ENCODE measurements at regions not wholly inside any gene's neighbourhood (a gene's known extent, or its start where the extent isn't known, plus 50 kb on each side); places are given as distances from the start of the nearest gene placed in this dataset.

- TF ChIP-seq PPARA (CRISPR knock-in tag; IDR thresholded peaks at IDR 0.05; ENCODE audit: borderline replicate concordance) (no peak), ZNF565 (CRISPR knock-in tag; conservative IDR thresholded peaks at IDR 0.05; ENCODE audit: low read depth) (no peak), RARB (CRISPR knock-in tag; IDR thresholded peaks at IDR 0.05) (no peak), ZC3H10 (CRISPR knock-in tag; IDR thresholded peaks at IDR 0.05) (no peak), BACH2 (CRISPR knock-in tag; IDR thresholded peaks at IDR 0.05; ENCODE audit: borderline replicate concordance) (no peak), TOX (CRISPR knock-in tag; IDR thresholded peaks at IDR 0.05; ENCODE audit: borderline replicate concordance) (no peak), ARNTL (CRISPR knock-in tag; IDR thresholded peaks at IDR 0.05; ENCODE audit: borderline replicate concordance, low read depth) (no peak), PATZ1 (CRISPR knock-in tag; IDR thresholded peaks at IDR 0.05; ENCODE audit: borderline replicate concordance) (no peak), ISL1 (CRISPR knock-in tag; IDR thresholded peaks at IDR 0.05) (no peak), CSDC2 (CRISPR knock-in tag; IDR thresholded peaks at IDR 0.05) (no peak), ZNF70 (CRISPR knock-in tag; IDR thresholded peaks at IDR 0.05) (no peak), ESRRG (CRISPR knock-in tag; IDR thresholded peaks at IDR 0.05) (no peak), ZNF8 (CRISPR knock-in tag; IDR thresholded peaks at IDR 0.05) (no peak), TCF4 (CRISPR knock-in tag; IDR thresholded peaks at IDR 0.05; ENCODE audit: borderline replicate concordance) (no peak), POU6F1 (CRISPR knock-in tag; IDR thresholded peaks at IDR 0.05; ENCODE audit: borderline replicate concordance, low read depth) (no peak), ZFP30 (CRISPR knock-in tag; IDR thresholded peaks at IDR 0.05) (no peak), GLIS3 (CRISPR knock-in tag; IDR thresholded peaks at IDR 0.05) (no peak), CREB5 (CRISPR knock-in tag; IDR thresholded peaks at IDR 0.05; ENCODE audit: low read depth) (no peak), ZFP3 (CRISPR knock-in tag; IDR thresholded peaks at IDR 0.05) (no peak)
- ATAC-seq: no peak
These were observed 64.3 kb upstream of the PLEKHA5 start for GRCh38 chr12:19065223-19065622.

- no peak for ATAC-seq
- TF ChIP-seq ZFP3 (CRISPR knock-in tag; IDR thresholded peaks at IDR 0.05) (no peak), ESRRG (CRISPR knock-in tag; IDR thresholded peaks at IDR 0.05) (no peak), ARNTL (CRISPR knock-in tag; IDR thresholded peaks at IDR 0.05; ENCODE audit: borderline replicate concordance, low read depth) (no peak), TCF4 (CRISPR knock-in tag; IDR thresholded peaks at IDR 0.05; ENCODE audit: borderline replicate concordance) (no peak), CSRNP3 (CRISPR knock-in tag; IDR thresholded peaks at IDR 0.05) (no peak), ZNF565 (CRISPR knock-in tag; conservative IDR thresholded peaks at IDR 0.05; ENCODE audit: low read depth) (no peak), CREB5 (CRISPR knock-in tag; IDR thresholded peaks at IDR 0.05; ENCODE audit: low read depth) (no peak), ZFP30 (CRISPR knock-in tag; IDR thresholded peaks at IDR 0.05) (no peak)
These were observed 63.7 kb upstream of the PLEKHA5 start for GRCh38 chr12:19065871-19066270.

GRCh38 chr12:19066475-19067001, 63.0 kb upstream of the PLEKHA5 start:
- no peak for TF ChIP-seq ISL1 (CRISPR knock-in tag; IDR thresholded peaks at IDR 0.05)
- no peak for ATAC-seq

GRCh38 chr12:19068137-19068536, 61.4 kb upstream of the PLEKHA5 start:
- no peak for ATAC-seq
- no peak for TF ChIP-seq TOX (CRISPR knock-in tag; IDR thresholded peaks at IDR 0.05; ENCODE audit: borderline replicate concordance)
- TF ChIP-seq ESRRG (CRISPR knock-in tag; IDR thresholded peaks at IDR 0.05): no peak
- TF ChIP-seq CSRNP3 (CRISPR knock-in tag; IDR thresholded peaks at IDR 0.05): no peak
- no peak for TF ChIP-seq ZNF70 (CRISPR knock-in tag; IDR thresholded peaks at IDR 0.05)
- no peak for TF ChIP-seq ZNF8 (CRISPR knock-in tag; IDR thresholded peaks at IDR 0.05)
- TF ChIP-seq ARNTL (CRISPR knock-in tag; IDR thresholded peaks at IDR 0.05; ENCODE audit: borderline replicate concordance, low read depth): no peak
- TF ChIP-seq ZFP3 (CRISPR knock-in tag; IDR thresholded peaks at IDR 0.05): no peak
